Activated naive CD4-positive, alpha-beta T cell treated with anti-CD3 and anti-CD28 coated beads for 36 hours (primary cell): ENCODE measurements at regions not wholly inside any gene's neighbourhood (a gene's known extent, or its start where the extent isn't known, plus 50 kb on each side); places are given as distances from the start of the nearest gene placed in this dataset.

Source experiments
- CTCF ChIA-PET: fragments of 350-600 bp; sonication (Branson Sonifier 250); formaldehyde crosslinking; loops from one replicate; lab custom pipeline; 2021; ENCODE audit warnings: antibody characterized with exemption; lab: Charles Lee
- DNase-seq: peaks from one replicate; pipeline ENCODE4 v3.0.0-alpha.2; 2020
- H3K27ac Mint-ChIP-seq: one replicate; pipeline ENCODE4 v1.8.0; 2021; ENCODE audit warnings: mild to moderate bottlenecking, mixed read lengths
- H3K27me3 Mint-ChIP-seq: one replicate; pipeline ENCODE4 v1.8.0; 2021; ENCODE audit warnings: low read depth, mixed read lengths
- H3K36me3 Mint-ChIP-seq: one replicate; pipeline ENCODE4 v1.8.0; 2021; ENCODE audit warnings: low read depth, mixed read lengths
- H3K4me1 Mint-ChIP-seq: one replicate; pipeline ENCODE4 v1.8.0; 2021; ENCODE audit warnings: low read depth, mixed read lengths
- H3K4me3 Mint-ChIP-seq: one replicate; pipeline ENCODE4 v1.8.0; 2021; ENCODE audit warnings: mild to moderate bottlenecking, moderate library complexity, mixed read lengths
- H3K9me3 Mint-ChIP-seq: one replicate; pipeline ENCODE4 v1.8.0; 2021; ENCODE audit warnings: mixed read lengths
- intact Hi-C: fragments of 100-400 bp; cut with micrococcal nuclease; formaldehyde crosslinking; loops from one replicate; pipeline ENCODE4 v1.15.1; 2023

- Mint-ChIP-seq H3K4me3 (no peak overlapping the region), H3K27me3 (no peaks in the 10 kb centered on the region), H3K9me3 (no peaks in the 10 kb centered on the region), H3K4me1 (peaks cover 6% of the 10 kb centered on the region), H3K36me3 (no peaks in the 10 kb centered on the region), H3K27ac (no peak overlapping the region)
- DNase-seq: no peak
- intact Hi-C loops: no loop called here
- CTCF ChIA-PET: interaction anchor here (2.5 kb wide), 1 partner anchor 36 kb away, joined by 9 read pairs; no protein-coding TSS in a partner anchor
Observed at GRCh38 chr12:45580356-45580969, 149.0 kb upstream of the ARID2 start.

GRCh38 chr12:45581112-45581511, 148.4 kb upstream of the ARID2 start:
- no peak for DNase-seq
- no peaks in the 10 kb centered on the region for H3K27me3 Mint-ChIP-seq
- no peak overlapping the region for H3K27ac Mint-ChIP-seq
- no peak overlapping the region for H3K4me3 Mint-ChIP-seq
- peaks cover 2% of the 10 kb centered on the region for H3K4me1 Mint-ChIP-seq
- intact Hi-C loops: no loop called here
- H3K36me3 Mint-ChIP-seq: no peaks in the 10 kb centered on the region
- CTCF ChIA-PET: no interaction called here
- no peaks in the 10 kb centered on the region for H3K9me3 Mint-ChIP-seq

DNA sequence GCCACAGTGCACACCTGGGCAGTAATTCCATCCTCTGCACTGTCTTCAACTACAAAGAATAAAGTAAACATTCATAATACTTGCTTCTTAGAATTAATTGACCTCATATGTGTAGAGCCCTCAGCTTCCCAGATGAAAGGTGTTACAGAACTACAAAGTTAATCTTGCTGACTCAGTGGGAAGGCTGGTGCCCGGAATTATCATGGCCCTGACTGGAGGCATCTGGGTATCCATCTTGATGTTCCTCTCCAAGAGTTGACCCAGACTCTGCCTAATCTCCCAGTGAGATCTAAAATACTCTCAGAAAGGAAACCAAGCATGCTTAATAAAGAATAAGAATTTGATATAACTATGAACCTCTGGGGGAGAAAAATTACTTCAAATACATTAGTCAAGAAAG, 147.0 kb upstream of the ARID2 start:
- CTCF ChIA-PET: interaction anchor here (0.9 kb wide), 1 partner anchor 39 kb away, joined by 3 read pairs; no protein-coding TSS in a partner anchor
- Mint-ChIP-seq H3K27me3 (no peaks in the 10 kb centered on the region), H3K36me3 (no peaks in the 10 kb centered on the region), H3K4me1 (peaks cover 2% of the 10 kb centered on the region), H3K4me3 (no peak overlapping the region), H3K9me3 (no peaks in the 10 kb centered on the region), H3K27ac (no peak overlapping the region)
- DNase-seq: no peak
- intact Hi-C loops: no loop called here

GRCh38 chr12:45582986-45583659, 146.4 kb upstream of the ARID2 start:
- intact Hi-C loops: no loop called here
- Mint-ChIP-seq H3K4me3 (no peak overlapping the region), H3K9me3 (no peaks in the 10 kb centered on the region), H3K4me1 (no peaks in the 10 kb centered on the region), H3K27me3 (no peaks in the 10 kb centered on the region), H3K36me3 (no peaks in the 10 kb centered on the region), H3K27ac (no peak overlapping the region)
- DNase-seq: no peak
- CTCF ChIA-PET: interaction anchor here (0.9 kb wide), 1 partner anchor 39 kb away, joined by 3 read pairs; no protein-coding TSS in a partner anchor

DNA sequence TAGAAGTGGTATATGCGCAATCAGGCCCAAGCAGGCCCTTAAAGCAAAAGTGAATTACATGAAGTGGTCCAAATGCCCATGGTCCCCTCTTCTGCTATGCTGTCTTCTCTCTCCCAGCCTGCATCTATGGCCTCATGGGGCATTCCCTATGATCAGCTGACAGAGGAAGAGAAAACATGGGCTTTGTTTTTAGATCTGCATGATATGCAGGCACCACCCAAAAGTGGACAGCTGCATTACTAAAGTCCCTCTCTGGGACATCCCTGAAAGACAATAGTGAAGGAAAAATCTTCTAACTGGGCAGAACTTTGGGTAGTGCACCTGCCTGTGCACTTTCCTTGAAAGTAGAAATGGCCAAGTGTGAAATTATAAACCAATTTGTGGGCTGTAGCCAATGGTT, 145.2 kb upstream of the ARID2 start:
- no peak for DNase-seq
- Mint-ChIP-seq H3K9me3 (no peaks in the 10 kb centered on the region), H3K27me3 (no peaks in the 10 kb centered on the region), H3K4me3 (no peak overlapping the region), H3K4me1 (no peaks in the 10 kb centered on the region), H3K27ac (no peak overlapping the region), H3K36me3 (no peaks in the 10 kb centered on the region)
- intact Hi-C loops: no loop called here
- CTCF ChIA-PET: no interaction called here

DNA sequence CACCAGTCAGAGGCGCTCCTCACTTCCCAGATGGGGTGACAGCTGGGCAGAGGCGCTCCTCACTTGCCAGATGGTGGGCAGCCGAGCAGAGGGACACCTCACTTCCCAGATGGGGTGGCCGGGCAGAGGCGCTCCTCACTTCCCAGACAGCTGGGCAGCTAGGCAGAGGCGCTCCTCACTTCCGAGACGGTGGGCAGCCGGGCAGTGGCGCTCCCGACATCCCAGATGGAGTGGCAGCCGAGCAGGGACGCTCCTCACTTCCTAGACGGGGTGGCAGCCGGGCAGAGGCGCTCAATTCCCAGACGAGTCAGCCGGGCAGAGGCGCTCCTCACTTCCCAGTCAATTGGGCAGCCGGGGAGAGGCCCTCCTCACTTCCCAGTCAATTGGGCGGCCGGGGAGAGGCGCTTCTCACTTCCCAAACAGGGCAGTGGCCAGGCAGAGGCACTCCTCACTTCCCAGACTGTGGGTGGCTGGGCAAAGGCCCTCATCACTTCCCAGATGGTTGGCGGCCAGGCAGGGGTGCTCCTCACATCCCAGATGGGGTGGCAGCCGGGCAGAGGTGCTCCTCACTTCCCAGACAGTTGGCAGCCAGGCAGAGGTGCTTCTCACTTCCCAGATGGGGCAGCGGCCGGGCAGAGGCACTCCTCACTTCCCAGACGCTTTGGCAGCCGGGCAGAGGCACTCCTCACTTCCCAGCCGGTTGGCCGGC, 143.8 kb upstream of the ARID2 start:
- H3K36me3 Mint-ChIP-seq: no peaks in the 10 kb centered on the region
- no peak overlapping the region for H3K4me3 Mint-ChIP-seq
- H3K27ac Mint-ChIP-seq: no peak overlapping the region
- no peaks in the 10 kb centered on the region for H3K4me1 Mint-ChIP-seq
- H3K9me3 Mint-ChIP-seq: no peaks in the 10 kb centered on the region
- H3K27me3 Mint-ChIP-seq: no peaks in the 10 kb centered on the region
- intact Hi-C loops: no loop called here
- DNase-seq: no peak
- CTCF ChIA-PET: no interaction called here

DNA sequence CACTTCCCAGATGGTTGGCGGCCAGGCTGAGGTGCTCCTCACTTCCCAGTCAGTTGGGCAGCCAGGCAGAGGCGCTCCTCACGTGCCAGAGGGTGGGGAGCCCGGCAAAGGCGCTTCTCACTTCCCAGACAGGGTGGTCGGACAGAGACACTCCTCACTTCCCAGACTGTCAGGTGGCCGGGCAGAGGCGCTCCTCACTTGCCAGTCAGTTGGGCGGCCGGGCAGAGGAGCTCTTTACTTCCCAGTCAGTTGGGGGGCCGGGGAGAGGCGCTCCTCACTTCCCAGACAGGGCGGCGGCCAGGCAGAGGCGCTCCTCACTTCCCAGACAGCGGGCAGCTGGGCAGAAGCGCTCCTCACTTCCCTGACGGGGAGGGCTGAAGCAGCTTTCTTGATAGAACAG, 143.0 kb upstream of the ARID2 start:
- H3K27me3 Mint-ChIP-seq: no peaks in the 10 kb centered on the region
- no peaks in the 10 kb centered on the region for H3K4me1 Mint-ChIP-seq
- H3K27ac Mint-ChIP-seq: no peak overlapping the region
- CTCF ChIA-PET: no interaction called here
- no peak for DNase-seq
- H3K9me3 Mint-ChIP-seq: no peaks in the 10 kb centered on the region
- no peaks in the 10 kb centered on the region for H3K36me3 Mint-ChIP-seq
- intact Hi-C loops: no loop called here
- H3K4me3 Mint-ChIP-seq: no peak overlapping the region

DNA sequence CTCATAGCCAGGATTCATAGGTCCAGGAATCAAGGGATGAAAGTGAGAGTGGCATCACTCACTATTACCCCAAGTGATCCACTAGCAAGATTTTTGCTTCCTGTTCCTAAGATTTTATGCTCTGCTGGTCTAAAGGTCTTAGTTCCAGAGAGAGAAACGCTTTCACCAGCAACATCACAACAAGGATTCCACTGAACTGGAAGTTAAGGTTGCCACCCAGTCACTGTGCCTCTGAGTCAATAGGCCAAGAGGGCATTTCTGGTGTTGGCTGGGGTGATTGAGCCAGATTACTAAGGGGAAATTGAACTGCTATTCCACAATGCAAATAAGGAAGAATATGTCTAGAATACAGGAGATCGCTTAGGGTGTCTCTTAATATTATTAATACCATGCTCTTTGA, 142.5 kb upstream of the ARID2 start:
- no peaks in the 10 kb centered on the region for H3K36me3 Mint-ChIP-seq
- intact Hi-C loops: no loop called here
- no peaks in the 10 kb centered on the region for H3K4me1 Mint-ChIP-seq
- DNase-seq: no peak
- H3K27ac Mint-ChIP-seq: no peak overlapping the region
- CTCF ChIA-PET: no interaction called here
- no peak overlapping the region for H3K4me3 Mint-ChIP-seq
- H3K9me3 Mint-ChIP-seq: no peaks in the 10 kb centered on the region
- no peaks in the 10 kb centered on the region for H3K27me3 Mint-ChIP-seq

DNA sequence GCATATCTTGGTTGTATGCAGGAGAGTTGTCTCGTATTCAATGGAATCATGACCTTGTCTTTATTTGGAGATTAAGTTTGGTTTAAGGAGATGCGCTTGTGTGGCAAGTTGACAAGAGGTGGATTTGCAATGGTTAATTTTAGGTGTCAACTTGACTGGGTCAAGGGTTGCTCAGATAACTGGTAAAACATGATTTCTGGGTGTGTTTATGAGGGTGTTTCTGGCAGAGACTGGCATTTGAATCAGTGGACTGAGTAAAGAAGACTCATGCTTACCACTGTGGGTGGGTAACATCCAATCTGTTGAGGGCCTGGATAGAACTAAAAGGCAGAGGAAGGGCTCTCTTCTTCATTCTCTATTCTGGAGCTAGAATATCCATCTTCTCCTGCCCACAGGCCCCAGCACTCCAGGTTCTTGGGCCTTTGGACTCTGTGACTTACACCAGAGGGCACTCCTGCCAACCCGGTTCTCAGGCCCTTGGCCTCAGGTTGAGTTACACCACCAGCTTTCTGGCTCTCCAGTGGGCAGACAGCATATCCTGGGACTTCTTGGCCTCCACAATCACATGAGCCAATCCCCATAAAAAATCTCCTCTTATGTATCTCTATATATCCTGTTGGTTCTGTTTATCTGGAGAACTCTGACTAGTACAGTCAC, 141.5 kb upstream of the ARID2 start:
- Mint-ChIP-seq H3K4me3 (no peak overlapping the region), H3K27ac (no peak overlapping the region), H3K36me3 (no peaks in the 10 kb centered on the region), H3K4me1 (no peaks in the 10 kb centered on the region), H3K27me3 (no peaks in the 10 kb centered on the region), H3K9me3 (no peaks in the 10 kb centered on the region)
- no peak for DNase-seq
- CTCF ChIA-PET: no interaction called here
- intact Hi-C loops: no loop called here

GRCh38 chr12:45590646-45591045, 138.9 kb upstream of the ARID2 start:
- no peak overlapping the region for H3K4me3 Mint-ChIP-seq
- H3K9me3 Mint-ChIP-seq: peaks cover 2% of the 10 kb centered on the region
- intact Hi-C loops: no loop called here
- CTCF ChIA-PET: interaction anchor here (0.8 kb wide), 1 partner anchor 47 kb away, joined by 3 read pairs; no protein-coding TSS in a partner anchor
- no peak overlapping the region for H3K27ac Mint-ChIP-seq
- no peaks in the 10 kb centered on the region for H3K27me3 Mint-ChIP-seq
- no peak for DNase-seq
- H3K36me3 Mint-ChIP-seq: no peaks in the 10 kb centered on the region
- no peaks in the 10 kb centered on the region for H3K4me1 Mint-ChIP-seq

GRCh38 chr12:45591635-45592034, 137.9 kb upstream of the ARID2 start:
- CTCF ChIA-PET: interaction anchor here (0.8 kb wide), 1 partner anchor 48 kb away, joined by 3 read pairs; no protein-coding TSS in a partner anchor
- H3K9me3 Mint-ChIP-seq: peaks cover 2% of the 10 kb centered on the region
- no peak overlapping the region for H3K4me3 Mint-ChIP-seq
- no peaks in the 10 kb centered on the region for H3K27me3 Mint-ChIP-seq
- intact Hi-C loops: no loop called here
- H3K36me3 Mint-ChIP-seq: no peaks in the 10 kb centered on the region
- no peak for DNase-seq
- H3K4me1 Mint-ChIP-seq: no peaks in the 10 kb centered on the region
- H3K27ac Mint-ChIP-seq: no peak overlapping the region

GRCh38 chr12:45596366-45596765, 133.1 kb upstream of the ARID2 start:
- no peaks in the 10 kb centered on the region for H3K27me3 Mint-ChIP-seq
- no peaks in the 10 kb centered on the region for H3K36me3 Mint-ChIP-seq
- CTCF ChIA-PET: interaction anchor here (0.6 kb wide), 1 partner anchor 149 kb away, joined by 3 read pairs; no protein-coding TSS in a partner anchor
- intact Hi-C loops: no loop called here
- no peak overlapping the region for H3K4me3 Mint-ChIP-seq
- H3K27ac Mint-ChIP-seq: no peak overlapping the region
- H3K9me3 Mint-ChIP-seq: peaks cover 2% of the 10 kb centered on the region
- H3K4me1 Mint-ChIP-seq: no peaks in the 10 kb centered on the region
- DNase-seq: no peak
